Parathyroid adenoma (tissue), 2 donors: ENCODE measurements at regions not wholly inside any gene's neighbourhood (a gene's known extent, or its start where the extent isn't known, plus 50 kb on each side); places are given as distances from the start of the nearest gene placed in this dataset.

Experiments used
- H2AFZ ChIP-seq: fragments of 300-600 bp; sonication (generic); one replicate; pipeline ENCODE4 v1.7.0; 2017; ENCODE audit warnings: antibody characterized with exemption, mild to moderate bottlenecking
- H3K27ac ChIP-seq: fragments of 300-600 bp; sonication (generic); one replicate; pipeline ENCODE4 v1.7.0; 2017
- H3K27me3 ChIP-seq: fragments of 300-600 bp; sonication (generic); one replicate; pipeline ENCODE4 v1.7.0; 2017; ENCODE audit warnings: low read length; ENCODE audit not compliant: control insufficient read depth, insufficient read depth
- H3K36me3 ChIP-seq: fragments of 300-600 bp; sonication (generic); one replicate; pipeline ENCODE4 v1.7.0; 2017; ENCODE audit warnings: low read length; ENCODE audit not compliant: control insufficient read depth, insufficient read depth
- H3K4me1 ChIP-seq: fragments of 300-600 bp; sonication (generic); one replicate; pipeline ENCODE4 v1.7.0; 2017; ENCODE audit warnings: control low read depth
- H3K4me2 ChIP-seq: fragments of 300-600 bp; sonication (generic); one replicate; pipeline ENCODE4 v1.7.0; 2017; ENCODE audit warnings: low read length
- H3K4me3 ChIP-seq: fragments of 300-600 bp; sonication (generic); one replicate; pipeline ENCODE4 v1.7.0; 2017; ENCODE audit warnings: low read depth, low read length
- H3K79me2 ChIP-seq: fragments of 300-600 bp; sonication (generic); one replicate; pipeline ENCODE4 v1.7.0; 2017; ENCODE audit warnings: control low read depth
- H3K9ac ChIP-seq: fragments of 300-600 bp; sonication (generic); one replicate; pipeline ENCODE4 v1.7.0; 2017; ENCODE audit warnings: mild to moderate bottlenecking
- H3K9me3 ChIP-seq: fragments of 300-600 bp; sonication (generic); one replicate; pipeline ENCODE4 v1.7.0; 2017; ENCODE audit warnings: low read length; ENCODE audit not compliant: control insufficient read depth
- CTCF ChIP-seq: fragments of 300-600 bp; sonication (generic); IDR thresholded peaks from one replicate; pipeline ENCODE4 v1.7.0; 2017; ENCODE audit warnings: antibody characterized with exemption, mild to moderate bottlenecking
- donor health status: primary hyperparathyroidism.

- Histone ChIP-seq H3K9ac (no peak overlapping the region), H3K27ac (no peak overlapping the region), H3K4me1 (no peaks in the 10 kb centered on the region), H3K4me2 (no peak overlapping the region), H3K9me3 (no peaks in the 10 kb centered on the region), H3K4me3 (no peak overlapping the region), H3K36me3 (no peaks in the 10 kb centered on the region), H3K27me3 (no peaks in the 10 kb centered on the region), H3K79me2 (no peaks in the 10 kb centered on the region), H2AFZ (no peak overlapping the region)
- TF ChIP-seq CTCF = no peak
These were observed 71.9 kb downstream of the NR2F2 start for GRCh38 chr15:96402403-96402802.

- Histone ChIP-seq H3K27ac (no peak overlapping the region), H3K79me2 (no peaks in the 10 kb centered on the region), H3K9me3 (no peaks in the 10 kb centered on the region), H3K4me2 (no peak overlapping the region), H3K27me3 (no peaks in the 10 kb centered on the region), H3K4me3 (no peak overlapping the region), H3K36me3 (no peaks in the 10 kb centered on the region), H3K9ac (no peak overlapping the region), H2AFZ (no peak overlapping the region), H3K4me1 (no peaks in the 10 kb centered on the region)
- TF ChIP-seq CTCF = no peak
These were observed 72.6 kb downstream of the NR2F2 start for GRCh38 chr15:96403071-96403470.

GRCh38 chr15:96403932-96404331 lies 73.4 kb downstream of the NR2F2 start:
- H3K36me3 ChIP-seq = no peaks in the 10 kb centered on the region
- no peaks in the 10 kb centered on the region for H3K9me3 ChIP-seq
- TF ChIP-seq CTCF = no peak
- H3K9ac ChIP-seq = no peak overlapping the region
- H3K27ac ChIP-seq = no peak overlapping the region
- H3K4me2 ChIP-seq = no peak overlapping the region
- no peaks in the 10 kb centered on the region for H3K79me2 ChIP-seq
- H3K27me3 ChIP-seq = no peaks in the 10 kb centered on the region
- no peak overlapping the region for H3K4me3 ChIP-seq
- no peaks in the 10 kb centered on the region for H3K4me1 ChIP-seq
- H2AFZ ChIP-seq = no peak overlapping the region

- H3K79me2 ChIP-seq = no peaks in the 10 kb centered on the region
- no peak for TF ChIP-seq CTCF
These were observed 74.1 kb downstream of the NR2F2 start for GRCh38 chr15:96404560-96404959.

GRCh38 chr15:96406291-96406690 lies 75.8 kb downstream of the NR2F2 start:
- H3K4me2 ChIP-seq = no peak overlapping the region
- H3K79me2 ChIP-seq = no peaks in the 10 kb centered on the region
- TF ChIP-seq CTCF = no peak
- H3K4me3 ChIP-seq = no peak overlapping the region
- no peaks in the 10 kb centered on the region for H3K27me3 ChIP-seq
- H3K4me1 ChIP-seq = no peaks in the 10 kb centered on the region
- no peak overlapping the region for H2AFZ ChIP-seq
- no peaks in the 10 kb centered on the region for H3K36me3 ChIP-seq
- H3K9me3 ChIP-seq = no peaks in the 10 kb centered on the region
- H3K9ac ChIP-seq = no peak overlapping the region
- H3K27ac ChIP-seq = no peak overlapping the region

More at GRCh38 chr15:96404560-96404959, 74.1 kb downstream of the NR2F2 start:
- Histone ChIP-seq H3K27me3 (no peaks in the 10 kb centered on the region), H3K9me3 (no peaks in the 10 kb centered on the region), H3K9ac (no peak overlapping the region), H3K4me2 (no peak overlapping the region), H2AFZ (no peak overlapping the region), H3K27ac (no peak overlapping the region), H3K4me1 (no peaks in the 10 kb centered on the region), H3K36me3 (no peaks in the 10 kb centered on the region), H3K4me3 (no peak overlapping the region)
